Kidney glomerular epithelial cell (primary cell): ENCODE measurements at regions not wholly inside any gene's neighbourhood (a gene's known extent, or its start where the extent isn't known, plus 50 kb on each side); places are given as distances from the start of the nearest gene placed in this dataset.
"Not testable (repeated sequence)": the region's sequence is repeated elsewhere in the genome, so short reads cannot be mapped to it uniquely, and the experiment has no call there.

ENCODE experiments used
- DNase-seq: peaks from one replicate; lab custom pipeline; 2025; lab: John Stamatoyannopoulos, UW

DNA sequence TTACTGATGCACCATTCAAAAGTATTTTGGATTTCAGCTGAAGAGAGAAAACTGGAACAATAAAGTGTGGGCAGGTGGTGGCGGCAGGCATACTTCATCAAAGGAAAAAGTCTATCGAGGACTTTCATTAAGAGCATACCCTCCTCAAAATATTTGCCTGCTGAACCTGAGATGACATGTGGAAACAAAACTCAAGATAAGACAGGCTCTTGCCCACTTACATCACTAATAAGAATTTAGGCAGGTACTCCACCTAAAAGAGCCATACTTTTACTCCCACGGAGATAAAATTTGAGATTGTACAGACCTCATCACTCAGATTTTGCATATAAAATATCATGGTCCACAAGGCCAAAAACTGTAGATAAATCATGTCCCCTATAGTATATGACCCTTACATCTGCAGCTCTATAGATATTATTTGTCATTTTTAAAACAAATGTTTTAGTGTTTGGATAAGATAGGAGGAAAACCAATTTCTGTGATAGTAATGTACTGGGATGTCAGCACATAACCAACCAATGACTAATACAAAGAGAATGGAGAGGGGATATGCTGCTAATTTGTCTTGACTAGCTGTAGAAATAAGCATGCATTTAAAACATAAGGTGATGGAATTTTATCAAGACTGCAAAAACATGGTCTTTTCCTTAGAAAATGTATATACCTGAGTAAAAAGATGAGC lies 730.6 kb upstream of the ZNF608 start:
- peak; percentile 30 for DNase-seq

DNA sequence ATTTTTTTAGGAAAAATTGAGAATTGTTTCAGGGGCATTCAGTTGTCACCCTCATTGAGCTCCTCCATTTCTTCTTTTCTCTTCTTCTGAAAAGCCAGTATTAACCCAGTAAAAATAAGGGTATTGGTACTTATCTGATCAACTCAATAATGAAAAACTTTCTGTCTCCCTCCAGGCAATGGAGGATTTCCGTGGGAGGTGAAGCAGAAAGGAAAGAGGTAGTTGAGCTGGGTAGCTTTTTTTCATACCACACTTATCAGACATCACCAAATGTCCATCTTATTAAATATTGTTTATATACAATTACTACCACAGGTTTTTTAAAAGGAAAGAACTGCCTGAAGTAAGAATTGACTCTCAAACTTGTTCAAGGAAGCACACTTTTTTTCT lies 731.1 kb upstream of the ZNF608 start:
- DNase-seq = no peak

DNA sequence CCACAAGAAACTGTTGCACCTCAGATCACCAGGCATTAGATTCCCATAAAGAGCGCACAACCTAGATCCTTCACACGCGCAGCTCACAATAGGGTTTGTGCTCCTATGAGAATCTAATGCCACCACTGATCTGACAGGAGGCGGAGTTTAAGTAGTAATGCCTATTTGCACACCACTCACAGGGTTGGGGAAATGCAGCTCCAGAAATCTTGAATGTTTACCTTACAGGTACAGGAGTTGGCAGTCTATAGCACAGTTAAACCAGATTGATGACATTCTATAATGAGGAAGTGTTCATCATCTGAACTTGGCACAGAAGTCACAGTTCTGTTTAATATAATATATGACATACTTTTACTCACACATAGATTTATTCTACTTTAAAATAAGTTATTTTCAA lies 732.2 kb upstream of the ZNF608 start:
- no peak for DNase-seq

DNA sequence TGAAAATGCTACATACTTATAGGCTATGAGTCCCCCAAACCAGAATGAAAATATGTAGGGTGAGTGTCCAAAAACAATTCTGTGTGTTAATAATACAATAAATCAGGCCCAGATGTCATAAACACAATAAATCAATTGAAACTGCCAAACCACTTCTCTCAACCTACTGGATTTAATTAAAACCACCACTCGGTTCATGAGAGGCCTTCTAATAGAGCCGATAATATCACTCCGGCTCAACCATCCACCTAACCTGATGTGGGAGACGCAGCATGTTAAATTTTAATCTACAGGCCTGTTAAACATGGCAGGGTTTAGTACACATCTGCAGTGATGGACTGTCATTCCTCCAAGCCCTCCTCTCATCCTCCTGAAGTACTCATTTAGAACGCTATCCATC lies 734.5 kb upstream of the ZNF608 start:
- no peak for DNase-seq

DNA sequence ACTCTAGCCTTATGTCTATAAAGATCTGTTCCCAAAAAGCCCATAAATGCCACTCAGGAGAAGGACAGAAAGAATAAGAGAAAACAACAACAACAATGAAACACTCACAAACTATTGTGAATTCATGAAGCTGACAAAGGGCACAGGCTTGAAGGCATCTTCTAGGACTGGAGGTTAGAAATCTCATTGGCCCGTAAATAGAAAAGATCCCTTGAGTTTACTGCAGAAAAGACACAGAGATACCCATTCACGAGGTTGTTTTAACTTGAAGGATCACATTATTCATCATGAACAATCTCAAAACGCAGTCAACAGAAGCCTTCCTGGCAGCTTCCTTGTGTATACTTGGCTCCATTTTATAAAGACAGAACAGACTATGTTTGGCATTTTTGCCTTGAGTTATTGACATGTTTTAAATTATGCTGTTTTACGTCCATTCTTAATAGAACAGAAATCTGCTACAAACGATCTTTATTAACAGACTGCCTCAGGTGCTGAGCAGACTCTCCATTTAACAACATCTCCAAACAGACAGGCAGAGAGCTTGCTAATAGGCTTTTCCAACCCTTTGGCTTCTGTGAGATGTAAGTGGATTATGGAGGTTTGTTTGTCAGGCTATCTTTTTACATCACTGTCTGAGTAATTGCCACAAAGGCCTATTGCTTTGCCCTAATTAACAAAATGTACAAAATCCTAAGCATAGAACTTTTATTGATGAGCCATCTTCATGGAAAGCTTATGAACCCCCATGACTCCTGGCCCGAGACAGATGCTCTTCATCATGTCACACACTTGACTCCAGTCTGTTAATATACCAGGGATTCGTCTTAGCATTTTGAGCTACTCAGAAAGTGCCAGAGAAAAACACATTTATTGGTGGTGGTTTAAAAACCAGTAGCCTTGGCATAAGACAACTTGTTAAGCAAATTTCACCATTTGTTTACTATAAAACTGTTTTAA lies 735.3 kb upstream of the ZNF608 start:
- no peak for DNase-seq

DNA sequence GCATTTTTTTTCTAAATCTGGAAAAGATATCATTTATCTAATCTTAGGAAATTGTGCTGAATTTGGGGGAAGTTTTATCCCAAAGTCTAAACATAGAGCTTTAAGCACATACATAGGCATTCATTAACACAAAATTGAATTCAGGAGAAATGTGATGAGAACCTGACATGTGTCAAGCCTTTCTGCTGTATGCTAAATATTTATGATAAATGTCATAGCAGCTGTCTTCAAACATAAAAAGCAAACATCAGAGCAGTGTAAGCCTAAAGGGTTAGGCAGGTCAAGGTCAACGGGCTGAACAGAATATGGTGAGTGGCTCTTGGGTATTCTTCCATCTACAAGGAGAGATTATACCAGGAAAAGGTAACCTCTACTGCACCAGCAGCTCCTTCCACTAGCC lies 737.2 kb upstream of the ZNF608 start:
- DNase-seq = no peak

DNA sequence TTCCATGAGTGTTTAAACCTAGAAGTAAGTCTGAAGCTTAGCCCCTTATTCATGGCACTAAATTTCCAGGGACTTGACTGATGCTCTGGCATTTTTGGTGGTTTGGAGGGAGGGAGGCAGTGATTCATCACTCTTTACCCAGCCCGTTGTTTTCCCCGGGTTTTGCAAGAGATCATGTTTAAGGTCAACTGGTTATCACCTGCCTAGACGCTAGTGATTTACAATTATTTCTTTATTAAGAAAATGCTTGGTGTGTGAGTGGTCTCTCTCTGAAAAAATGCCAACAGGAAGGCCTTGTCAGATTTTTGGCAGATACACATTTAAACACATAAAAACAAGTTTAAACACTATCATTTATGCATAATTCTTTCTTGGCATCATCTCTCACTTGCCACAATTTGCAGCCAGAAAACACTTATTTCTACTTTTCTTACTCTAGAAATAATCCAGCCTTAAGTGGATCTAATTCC lies 737.9 kb upstream of the ZNF608 start:
- DNase-seq = peak; percentile 82

DNA sequence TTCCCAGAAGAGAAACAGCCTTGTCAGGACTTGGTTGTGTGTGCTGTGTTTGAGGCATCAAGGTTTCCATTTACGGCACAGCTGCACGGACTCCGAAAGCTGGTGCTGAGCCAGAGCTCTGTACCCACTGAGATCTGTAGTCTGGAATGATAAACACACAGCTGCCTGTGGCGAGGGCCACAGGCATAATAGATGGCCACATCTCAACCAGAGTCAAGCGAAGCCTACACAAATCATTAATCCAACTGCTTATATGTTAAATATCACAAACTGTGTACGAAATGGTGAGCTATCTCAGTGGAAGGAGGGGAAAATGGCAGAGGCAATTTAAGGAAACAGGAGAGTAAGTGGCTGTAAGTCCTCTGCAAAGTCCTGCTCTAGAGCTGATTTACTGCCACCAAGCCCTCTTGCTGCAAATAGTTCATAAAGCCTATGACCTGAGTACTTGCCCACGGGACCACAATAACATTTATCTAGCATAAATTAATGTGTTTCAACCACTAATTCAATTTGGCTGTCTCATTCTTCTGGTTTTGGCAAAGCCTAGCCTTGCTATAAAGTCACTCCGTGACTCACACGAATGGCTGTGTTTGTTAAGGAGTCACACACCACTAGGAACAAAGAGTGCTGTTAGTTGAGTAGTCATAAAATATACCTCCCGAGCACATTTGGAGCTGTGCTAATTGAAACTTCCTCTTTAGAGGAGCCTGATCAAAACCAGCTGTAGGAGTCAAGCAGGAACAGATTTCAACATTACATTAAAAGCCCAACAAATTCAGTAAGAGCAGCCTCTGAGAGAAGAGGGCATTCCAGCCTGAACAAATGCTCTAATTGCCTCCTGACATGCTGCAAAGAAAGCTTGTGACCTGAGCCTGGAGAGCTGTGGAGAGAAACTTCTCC lies 738.6 kb upstream of the ZNF608 start:
- DNase-seq = peak; percentile 91

DNA sequence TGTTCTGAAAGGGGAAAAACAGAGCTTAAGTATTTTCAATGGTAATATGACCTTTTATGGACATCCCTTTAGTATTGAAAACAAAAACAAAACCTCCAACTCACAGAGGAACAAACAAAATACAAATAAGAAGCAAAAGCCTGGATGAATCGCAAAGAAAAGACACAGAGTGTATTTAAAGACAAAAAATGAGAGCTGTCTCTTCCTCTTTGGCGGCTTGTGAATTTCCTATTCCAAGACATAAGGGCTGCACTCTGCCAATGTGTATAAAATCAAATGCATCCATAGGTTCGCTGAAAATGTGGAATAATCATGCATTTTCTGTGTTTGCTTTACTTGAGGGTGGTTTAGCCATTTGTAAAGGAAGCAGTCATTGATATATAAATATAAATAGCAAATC lies 739.3 kb upstream of the ZNF608 start:
- DNase-seq = no peak

DNA sequence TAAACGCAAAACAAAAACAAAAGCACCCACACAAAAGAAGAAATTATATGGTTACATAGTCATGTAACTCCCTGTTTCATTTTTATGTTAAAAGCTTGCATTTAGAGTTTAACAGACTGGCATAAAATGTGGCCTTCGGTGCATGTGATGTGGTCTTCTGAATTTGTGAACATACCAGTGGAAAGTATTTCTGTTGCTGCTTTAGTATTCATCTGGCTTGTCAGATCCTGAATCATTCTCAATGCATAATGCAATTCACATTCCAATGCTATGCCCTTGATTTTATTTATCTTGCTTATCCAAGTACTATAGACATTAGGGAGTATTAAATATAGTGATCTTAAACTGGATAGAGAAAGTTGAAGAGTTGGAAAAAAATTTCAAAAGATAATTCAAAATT lies 740.2 kb upstream of the ZNF608 start:
- DNase-seq = no peak

DNA sequence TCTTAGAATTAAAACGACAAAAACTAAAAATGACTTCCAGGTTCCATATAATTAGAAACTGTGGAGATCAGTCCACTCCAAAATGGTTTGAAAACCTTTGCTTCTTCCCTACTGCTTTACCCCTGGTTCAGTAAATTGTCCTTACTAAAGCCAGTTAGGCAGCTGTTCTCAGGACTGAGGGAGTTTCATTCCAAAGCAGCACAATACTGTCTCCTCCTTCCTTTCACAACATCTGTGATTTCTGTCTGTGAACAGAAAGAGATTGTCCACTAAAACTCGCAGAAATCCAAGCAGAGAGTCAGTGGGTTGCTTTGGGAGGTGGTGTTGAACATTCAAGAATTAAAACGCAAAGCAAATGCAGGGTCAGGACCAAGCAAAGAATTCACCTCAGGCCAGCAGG lies 740.8 kb upstream of the ZNF608 start:
- no peak for DNase-seq

DNA sequence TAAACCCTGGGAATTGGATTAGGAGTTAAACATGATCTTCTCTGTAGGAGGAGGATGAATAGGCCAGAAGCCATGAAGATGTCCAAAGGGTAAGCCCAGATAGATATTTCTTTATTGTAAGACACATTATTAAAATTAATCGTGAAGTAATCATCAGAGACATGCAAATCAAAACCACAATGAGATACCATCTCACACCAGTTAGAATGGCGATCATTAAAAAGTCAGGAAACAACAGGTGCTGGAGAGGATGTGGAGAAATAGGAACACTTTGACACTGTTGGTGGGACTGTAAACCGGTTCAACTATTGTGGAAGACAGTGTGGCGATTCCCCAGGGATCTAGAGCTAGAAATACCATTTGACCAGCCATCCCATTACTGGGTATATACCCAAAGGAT lies 741.2 kb upstream of the ZNF608 start:
- DNase-seq = not testable (repeated sequence)

DNA sequence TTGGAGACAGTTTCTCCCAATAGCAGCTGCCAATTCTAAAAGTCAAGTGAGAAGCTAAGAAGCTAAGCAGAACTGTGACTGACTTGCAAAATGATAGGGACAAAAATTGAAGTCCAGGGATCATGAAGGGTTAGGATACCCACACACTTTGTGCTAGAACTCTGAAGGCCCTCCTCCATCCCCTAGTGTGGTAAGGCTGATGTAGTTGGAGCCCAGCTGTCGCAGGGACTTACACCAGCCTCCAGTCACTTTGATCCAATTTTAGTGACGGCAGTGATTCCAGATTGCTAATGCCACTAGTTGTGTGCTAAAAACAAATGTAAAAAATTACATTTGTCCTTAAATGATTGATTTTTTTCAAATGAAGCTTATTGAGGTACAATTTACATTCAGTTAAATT lies 742.7 kb upstream of the ZNF608 start:
- DNase-seq = no peak

DNA sequence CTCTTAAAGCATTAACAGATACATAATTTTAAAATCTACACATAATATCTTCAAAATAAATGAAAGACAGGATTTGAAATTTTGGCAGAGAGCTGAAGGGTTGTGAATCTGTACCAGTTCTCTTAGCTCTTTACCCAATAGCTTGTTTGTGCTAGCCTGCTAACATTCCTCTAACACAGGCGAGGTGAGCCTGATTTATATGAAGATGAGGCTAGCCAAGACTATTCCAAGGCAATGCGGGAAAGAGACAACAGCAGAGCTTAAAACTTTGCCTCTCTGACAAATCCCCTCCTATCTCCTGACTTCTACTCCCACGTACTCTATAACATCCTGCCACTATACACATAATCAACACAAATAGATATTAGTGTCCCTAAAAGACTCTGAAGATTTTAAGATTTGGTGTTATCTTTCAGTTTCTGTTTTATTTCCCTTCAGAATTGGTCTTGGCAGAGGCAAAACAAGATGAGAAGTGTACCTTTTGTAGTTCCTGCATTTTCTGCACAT lies 745.6 kb upstream of the ZNF608 start:
- no peak for DNase-seq

DNA sequence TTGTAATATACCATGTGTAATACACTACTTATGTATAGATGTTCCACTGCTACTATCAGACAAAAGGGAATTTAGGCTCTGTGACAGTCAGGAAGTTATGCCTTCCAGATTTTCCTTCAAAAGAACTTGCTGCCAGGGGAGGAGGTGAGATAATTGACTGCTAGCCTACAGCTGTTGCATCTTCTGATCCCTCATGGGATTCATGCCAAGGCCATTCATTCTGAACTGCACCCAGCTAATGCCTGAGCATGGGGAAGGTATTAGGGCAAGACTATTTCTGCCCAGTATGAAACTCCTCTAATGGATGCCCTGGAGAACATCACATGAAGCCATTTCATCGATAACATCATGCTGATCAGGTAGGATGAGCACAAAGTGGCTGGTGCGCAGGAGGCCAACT lies 746.5 kb upstream of the ZNF608 start:
- no peak for DNase-seq

DNA sequence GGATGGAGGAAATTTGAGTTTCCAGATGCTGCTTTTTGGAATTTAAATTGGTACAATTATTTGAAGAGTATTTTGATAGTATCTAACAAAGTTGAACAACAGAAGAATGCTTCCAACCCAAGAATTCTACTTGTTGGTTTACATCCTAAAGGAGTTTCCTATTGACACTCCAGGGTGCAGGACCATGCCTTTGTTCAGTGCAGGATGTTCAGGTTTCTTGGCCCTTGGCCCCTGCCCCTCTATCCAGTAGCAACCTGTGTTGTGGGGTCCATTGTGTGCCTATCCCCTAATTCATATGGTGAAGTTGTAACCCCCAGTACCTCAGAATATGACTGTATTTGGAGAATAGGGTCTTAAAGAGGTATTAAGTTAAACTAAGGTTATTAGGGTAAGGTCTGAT lies 750.0 kb upstream of the ZNF608 start:
- no peak for DNase-seq

DNA sequence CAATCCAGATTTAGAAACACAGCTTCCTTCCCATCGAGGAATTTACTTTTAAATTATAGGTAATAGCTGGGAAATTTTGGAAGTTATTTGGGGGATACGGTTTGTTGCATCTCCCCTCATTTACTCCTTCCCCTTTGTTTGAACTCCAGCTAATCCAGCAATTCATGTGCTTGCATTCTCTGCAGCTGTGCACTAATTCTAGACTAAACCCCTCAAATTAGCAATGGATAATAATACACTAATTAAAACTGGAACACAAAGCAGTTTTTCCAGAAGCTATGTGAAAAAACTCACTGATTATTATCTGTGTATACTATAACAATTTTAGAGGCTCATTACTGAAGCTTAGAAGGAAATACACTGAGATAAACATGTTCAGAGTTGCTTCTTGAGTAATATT lies 751.2 kb upstream of the ZNF608 start:
- no peak for DNase-seq

DNA sequence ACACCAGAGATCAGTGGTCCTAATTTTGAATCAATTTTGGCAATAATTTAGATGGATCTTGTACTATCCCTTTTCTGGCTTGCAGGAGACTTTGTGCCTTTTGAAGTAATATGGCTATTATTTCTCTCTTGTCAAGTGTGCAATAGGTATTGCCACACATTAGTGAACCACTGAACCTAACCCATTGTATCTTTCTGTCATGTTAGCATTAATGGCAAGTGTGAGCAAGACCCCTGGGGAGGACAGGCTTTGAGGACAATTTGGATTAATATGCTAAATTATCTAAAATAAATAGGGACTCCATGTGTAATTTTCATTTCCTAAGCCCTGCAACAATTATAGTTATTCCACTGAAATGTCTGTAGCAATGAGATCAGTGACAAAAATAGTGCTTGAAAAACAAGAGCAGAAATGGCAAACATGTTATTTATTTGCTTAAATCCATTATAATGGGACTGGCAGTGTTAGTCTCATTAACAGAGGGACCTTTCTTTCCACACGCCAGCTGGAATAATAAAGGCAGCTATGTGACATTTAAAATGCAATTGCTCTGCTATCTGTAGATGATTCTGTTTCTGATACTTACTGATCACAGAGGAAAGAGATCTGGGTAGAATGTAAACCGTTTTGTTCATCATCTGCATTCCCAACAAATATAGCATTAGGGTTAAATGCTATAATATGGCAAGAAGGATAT lies 753.3 kb upstream of the ZNF608 start:
- no peak for DNase-seq

DNA sequence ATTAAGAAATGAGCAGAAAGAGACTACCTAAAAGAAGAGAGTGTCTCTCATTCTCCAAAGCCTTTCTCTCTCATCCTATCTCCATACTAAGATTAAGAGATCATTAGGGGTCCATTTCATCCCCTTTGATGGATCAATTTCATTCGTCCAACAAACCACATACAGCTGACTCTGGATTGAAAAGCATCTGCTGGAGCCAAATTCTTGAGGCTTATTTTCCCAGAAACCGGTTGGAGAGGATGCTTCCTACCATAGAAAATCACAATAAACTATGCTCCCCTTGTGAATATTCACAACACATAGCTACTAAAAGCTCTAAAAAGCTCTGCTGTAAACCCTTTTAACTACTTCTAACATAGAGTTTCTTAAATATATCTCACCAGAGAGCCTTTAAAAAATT lies 755.0 kb upstream of the ZNF608 start:
- no peak for DNase-seq

DNA sequence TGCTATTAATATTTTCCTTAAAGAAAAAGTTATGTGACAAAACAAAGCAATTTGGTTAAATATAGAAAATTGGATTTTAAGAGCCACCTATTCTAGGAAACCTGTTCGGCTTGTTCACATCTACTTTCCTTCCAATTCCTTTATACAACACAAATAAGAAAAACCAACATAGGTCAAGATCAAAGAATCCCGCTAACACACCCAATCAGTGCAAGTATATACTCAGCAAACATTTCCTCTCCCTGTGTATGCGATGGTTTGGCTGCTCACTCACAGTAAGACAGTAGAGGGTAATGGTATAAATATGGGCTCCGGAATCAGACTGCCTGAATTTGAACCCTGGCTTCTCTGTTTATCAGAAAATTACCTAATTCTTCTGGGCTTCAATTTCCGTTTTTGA lies 757.5 kb upstream of the ZNF608 start:
- DNase-seq = no peak

DNA sequence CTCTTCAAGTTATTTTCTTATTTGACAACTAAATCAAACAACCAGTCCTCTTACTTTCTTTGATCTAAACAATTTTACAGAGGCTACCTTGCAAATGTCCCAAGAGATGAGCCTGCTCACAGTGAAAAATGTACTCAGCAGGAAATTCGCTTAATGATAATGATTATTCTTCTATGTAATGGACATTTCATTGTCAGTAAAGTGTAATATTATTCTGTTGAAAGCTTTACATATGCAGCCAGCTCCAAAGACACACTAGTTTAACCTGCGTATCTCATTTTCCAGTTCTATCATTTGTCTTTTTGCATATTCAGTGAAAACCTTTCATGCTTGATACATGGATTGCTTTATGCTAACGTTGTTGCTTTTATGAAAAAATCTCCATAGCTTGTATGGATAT lies 758.7 kb upstream of the ZNF608 start:
- no peak for DNase-seq

DNA sequence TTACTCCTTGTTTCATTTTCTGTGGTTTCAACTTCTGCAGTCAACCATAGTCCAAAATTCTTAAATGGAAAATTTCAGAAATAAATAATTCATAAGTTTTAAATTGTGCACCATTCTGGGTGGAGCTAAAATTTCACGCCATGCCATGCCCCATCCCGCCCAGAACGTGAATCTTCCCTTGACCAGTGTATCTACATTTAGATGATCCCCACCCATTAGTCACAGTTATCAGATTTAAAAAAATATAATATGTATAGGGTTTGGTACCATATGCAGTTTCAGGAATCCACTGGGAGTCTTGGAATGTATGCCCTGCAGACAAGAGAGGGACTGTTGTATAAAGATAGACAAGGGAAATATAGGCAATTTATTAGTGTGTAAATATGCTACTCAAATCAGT lies 759.7 kb upstream of the ZNF608 start:
- no peak for DNase-seq
